ENCODE measurements at regions not wholly inside any gene's neighbourhood (a gene's known extent, or its start where the extent isn't known, plus 50 kb on each side); places are given as distances from the start of the nearest gene placed in this dataset.

DNA sequence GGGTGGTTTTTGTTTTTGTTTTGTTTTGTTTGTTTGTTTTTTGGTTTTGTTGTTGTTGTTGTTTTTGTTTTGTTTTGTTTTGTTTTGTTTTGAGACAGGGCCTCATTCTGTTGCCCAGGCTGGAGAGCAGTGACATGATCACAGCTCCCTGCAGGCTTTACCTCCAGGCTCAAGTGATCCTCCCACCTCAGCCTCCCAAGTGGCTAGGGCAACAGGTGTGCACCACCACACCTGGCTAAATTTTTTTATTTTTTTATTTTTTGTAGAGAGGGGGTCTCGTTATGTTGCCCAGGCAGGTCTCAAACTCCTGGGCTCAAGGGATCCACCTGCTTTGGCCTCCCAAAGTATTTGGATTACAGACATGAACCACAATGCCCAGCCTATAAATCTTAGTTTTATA is 115.9 kb upstream of the NFE2L3 start:
- Histone ChIP-seq H3K9ac (ENCODE audit: low read length) (no peak overlapping the region), H3K27me3 (ENCODE audit: control insufficient read depth, insufficient read depth, low read length) (peaks cover 2% of the 10 kb centered on the region), H3K4me1 (ENCODE audit: control insufficient read depth, insufficient read depth, low read length) (no peaks in the 10 kb centered on the region), H3K36me3 (ENCODE audit: control insufficient read depth, insufficient read depth, low read length) (no peaks in the 10 kb centered on the region), H3K27ac (ENCODE audit: low read depth, low read length) (no peak overlapping the region), H3K4me3 (ENCODE audit: low read length) (no peak overlapping the region)

DNA sequence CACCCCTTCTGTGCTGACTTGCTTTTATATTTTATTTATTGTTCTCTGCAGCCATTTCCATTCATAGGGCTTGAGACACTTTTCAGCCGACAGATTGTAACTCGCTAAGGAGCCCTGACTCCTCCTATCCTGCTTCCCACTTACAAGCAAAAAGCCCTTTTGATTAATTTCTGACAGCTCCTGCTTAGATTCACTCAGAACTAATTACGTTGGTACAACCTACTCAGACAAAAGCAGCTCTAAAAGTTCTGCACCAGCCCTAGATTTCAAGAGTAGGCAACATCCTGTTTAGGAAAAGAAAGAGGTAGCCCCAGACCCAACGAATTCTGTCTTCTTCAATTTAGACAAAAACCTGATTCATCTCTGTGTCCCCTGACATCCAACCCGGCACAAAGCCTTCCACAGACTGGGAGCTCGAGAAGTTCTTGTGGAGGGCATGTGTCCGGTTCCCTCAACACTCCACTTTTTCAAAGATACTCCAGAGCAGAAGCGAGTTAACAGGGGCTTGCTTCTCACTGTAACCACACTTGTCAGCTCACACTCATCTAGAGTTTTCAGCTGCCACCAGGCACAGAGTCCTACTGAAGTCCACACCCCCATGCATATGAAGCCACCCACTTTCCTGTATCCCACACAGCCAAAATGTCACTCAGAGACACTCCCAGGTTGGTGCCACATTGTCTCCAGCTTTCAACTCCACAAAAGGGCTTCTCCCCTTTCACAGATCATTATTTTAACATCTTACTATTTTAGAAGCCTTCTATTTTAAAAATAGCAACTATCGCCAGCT is 113.6 kb upstream of the NFE2L3 start:
- H3K9ac ChIP-seq (ENCODE audit: low read length): no peak overlapping the region

DNA sequence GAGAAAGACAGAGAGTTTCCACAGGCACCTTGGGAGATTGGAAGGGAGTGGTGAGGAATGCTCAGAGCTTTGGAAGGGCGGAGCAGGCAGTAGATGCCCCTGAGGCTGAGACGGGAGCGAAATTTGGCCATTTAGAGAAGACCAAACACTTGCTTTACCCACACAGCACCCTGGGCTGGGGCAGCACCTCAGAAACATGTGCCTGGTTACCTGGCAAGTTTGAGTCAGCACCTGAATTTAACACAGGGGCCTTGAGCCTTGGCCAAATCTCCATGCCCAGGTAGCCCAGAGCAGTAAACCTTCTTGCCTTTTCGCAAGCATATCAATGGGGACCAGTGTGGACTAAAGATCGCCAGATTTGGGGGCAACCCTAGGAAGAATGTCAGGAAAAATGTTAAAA is 111.9 kb upstream of the NFE2L3 start:
- Histone ChIP-seq H3K9ac (ENCODE audit: low read length) (no peak overlapping the region), H3K27ac (ENCODE audit: low read depth, low read length) (no peak overlapping the region), H3K27me3 (ENCODE audit: control insufficient read depth, insufficient read depth, low read length) (peaks cover 2% of the 10 kb centered on the region), H3K4me3 (ENCODE audit: low read length) (no peak overlapping the region), H3K36me3 (ENCODE audit: control insufficient read depth, insufficient read depth, low read length) (no peaks in the 10 kb centered on the region), H3K4me1 (ENCODE audit: control insufficient read depth, insufficient read depth, low read length) (no peaks in the 10 kb centered on the region)

More for the DNA sequence above, 113.6 kb upstream of the NFE2L3 start:
- Histone ChIP-seq H3K36me3 (ENCODE audit: control insufficient read depth, insufficient read depth, low read length) (no peaks in the 10 kb centered on the region), H3K4me1 (ENCODE audit: control insufficient read depth, insufficient read depth, low read length) (no peaks in the 10 kb centered on the region), H3K4me3 (ENCODE audit: low read length) (no peak overlapping the region), H3K27ac (ENCODE audit: low read depth, low read length) (no peak overlapping the region), H3K27me3 (ENCODE audit: control insufficient read depth, insufficient read depth, low read length) (peaks cover 2% of the 10 kb centered on the region)

DNA sequence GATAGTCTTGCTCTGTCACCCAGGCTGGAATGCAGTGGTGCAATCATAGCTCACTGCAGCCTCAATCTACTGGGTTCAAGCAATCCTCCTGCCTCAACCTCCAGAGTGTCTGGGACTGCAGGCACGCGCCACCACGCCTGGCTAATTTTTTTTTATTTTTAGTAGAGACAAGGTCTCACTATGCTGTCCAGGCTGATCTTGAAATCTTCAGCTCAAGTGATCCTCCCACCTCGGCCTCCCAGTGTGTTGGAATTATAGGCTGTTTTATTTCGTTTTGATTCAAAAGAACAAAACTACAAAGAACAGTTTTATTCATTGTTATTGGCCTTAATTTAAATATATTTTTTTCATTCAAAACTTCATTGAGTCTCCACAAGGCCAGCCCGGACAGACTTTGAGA is 109.8 kb upstream of the NFE2L3 start:
- H3K4me3 ChIP-seq (ENCODE audit: low read length): no peak overlapping the region
- no peak overlapping the region for H3K9ac ChIP-seq (ENCODE audit: low read length)
- H3K27me3 ChIP-seq (ENCODE audit: control insufficient read depth, insufficient read depth, low read length): peaks cover 2% of the 10 kb centered on the region
- H3K4me1 ChIP-seq (ENCODE audit: control insufficient read depth, insufficient read depth, low read length): no peaks in the 10 kb centered on the region
- H3K36me3 ChIP-seq (ENCODE audit: control insufficient read depth, insufficient read depth, low read length): no peaks in the 10 kb centered on the region
- H3K27ac ChIP-seq (ENCODE audit: low read depth, low read length): no peak overlapping the region

DNA sequence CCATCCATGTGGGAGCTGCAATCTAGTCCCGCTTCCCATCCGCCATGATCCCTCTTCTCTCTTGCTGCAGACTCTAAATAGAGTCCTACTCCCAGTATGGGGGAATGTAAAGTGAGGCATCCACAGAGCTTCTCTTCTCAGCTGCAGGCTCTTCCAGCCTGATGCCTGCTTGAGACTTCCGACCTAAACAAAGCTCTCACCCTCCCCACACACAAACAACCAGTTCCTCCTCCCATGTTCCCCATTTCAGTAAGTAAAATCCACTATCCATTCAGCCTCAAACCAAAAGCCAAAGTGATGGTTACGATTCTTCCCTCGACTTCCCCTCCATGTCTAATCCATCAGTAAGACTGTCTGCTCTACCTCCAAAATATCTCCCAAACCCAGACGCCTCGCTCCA is 108.2 kb upstream of the NFE2L3 start:
- H3K27me3 ChIP-seq (ENCODE audit: control insufficient read depth, insufficient read depth, low read length): peaks cover 2% of the 10 kb centered on the region
- H3K4me3 ChIP-seq (ENCODE audit: low read length): no peak overlapping the region
- no peak overlapping the region for H3K27ac ChIP-seq (ENCODE audit: low read depth, low read length)
- H3K9ac ChIP-seq (ENCODE audit: low read length): no peak overlapping the region
- no peaks in the 10 kb centered on the region for H3K36me3 ChIP-seq (ENCODE audit: control insufficient read depth, insufficient read depth, low read length)
- H3K4me1 ChIP-seq (ENCODE audit: control insufficient read depth, insufficient read depth, low read length): no peaks in the 10 kb centered on the region

DNA sequence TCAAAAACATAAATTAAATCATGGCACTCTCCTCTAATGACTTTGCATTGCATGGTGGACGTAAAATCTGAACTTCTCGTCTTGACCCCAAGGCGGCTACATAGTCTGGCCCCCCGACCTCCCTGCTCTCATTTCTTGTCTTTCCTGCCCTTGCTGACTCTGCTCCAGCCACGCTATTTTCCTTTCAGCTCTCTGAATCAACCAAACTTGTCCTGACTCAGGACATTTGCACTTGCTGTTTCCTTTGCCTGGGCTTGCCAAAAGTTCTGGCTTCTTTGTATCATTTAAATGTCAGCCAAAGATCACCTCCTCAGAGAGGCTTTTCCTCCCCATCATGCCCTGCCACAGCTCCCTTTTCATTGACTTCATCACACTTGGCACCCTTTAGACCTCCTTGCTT is 107.7 kb upstream of the NFE2L3 start:
- Histone ChIP-seq H3K4me3 (ENCODE audit: low read length) (no peak overlapping the region), H3K36me3 (ENCODE audit: control insufficient read depth, insufficient read depth, low read length) (no peaks in the 10 kb centered on the region), H3K4me1 (ENCODE audit: control insufficient read depth, insufficient read depth, low read length) (no peaks in the 10 kb centered on the region), H3K27ac (ENCODE audit: low read depth, low read length) (no peak overlapping the region), H3K9ac (ENCODE audit: low read length) (no peak overlapping the region), H3K27me3 (ENCODE audit: control insufficient read depth, insufficient read depth, low read length) (peaks cover 2% of the 10 kb centered on the region)

DNA sequence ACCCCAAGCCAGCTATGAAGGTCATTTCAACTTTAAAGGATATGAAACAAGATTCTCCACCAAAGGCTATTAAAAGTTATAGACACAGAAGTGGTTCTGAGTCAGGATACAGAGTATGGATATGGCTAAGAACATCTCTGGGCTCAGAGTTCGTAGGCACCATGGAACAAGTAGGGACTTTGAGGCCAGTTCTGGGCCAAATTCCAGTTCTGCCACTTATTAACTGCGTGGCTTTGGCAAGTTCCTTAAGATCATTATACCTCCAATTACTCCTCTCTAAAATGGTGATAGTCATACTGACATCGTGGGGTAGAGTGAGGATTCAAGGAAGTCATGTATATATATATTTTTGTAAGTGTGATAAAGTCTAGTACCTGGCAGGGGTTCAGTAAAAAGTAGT is 105.8 kb upstream of the NFE2L3 start:
- Histone ChIP-seq H3K9ac (ENCODE audit: low read length) (no peak overlapping the region), H3K4me3 (ENCODE audit: low read length) (no peak overlapping the region)

DNA sequence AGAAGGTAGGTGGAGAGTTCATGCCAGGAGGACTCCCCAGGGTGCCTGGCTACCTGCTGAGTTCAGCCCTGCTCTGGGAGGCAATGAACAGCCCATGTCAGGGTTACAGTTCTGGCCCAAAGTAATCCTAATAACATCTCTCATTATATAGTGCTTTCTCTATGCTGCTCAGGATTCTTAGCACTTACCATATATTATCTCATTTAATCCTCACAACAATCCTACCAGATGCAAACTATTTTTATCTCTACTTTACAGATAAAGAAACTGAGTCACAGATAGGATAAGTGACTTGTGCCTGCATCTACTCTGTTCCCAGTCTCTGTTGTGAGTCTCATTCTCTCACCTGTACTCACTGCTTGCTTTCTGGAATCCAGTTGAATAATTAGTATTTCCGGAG is 105.1 kb upstream of the NFE2L3 start:
- Histone ChIP-seq H3K4me1 (ENCODE audit: control insufficient read depth, insufficient read depth, low read length) (no peaks in the 10 kb centered on the region), H3K9ac (ENCODE audit: low read length) (no peak overlapping the region), H3K4me3 (ENCODE audit: low read length) (no peak overlapping the region), H3K27me3 (ENCODE audit: control insufficient read depth, insufficient read depth, low read length) (no peaks in the 10 kb centered on the region), H3K27ac (ENCODE audit: low read depth, low read length) (no peak overlapping the region), H3K36me3 (ENCODE audit: control insufficient read depth, insufficient read depth, low read length) (no peaks in the 10 kb centered on the region)

More for the DNA sequence above, 105.8 kb upstream of the NFE2L3 start:
- no peak overlapping the region for H3K27ac ChIP-seq (ENCODE audit: low read depth, low read length)
- H3K4me1 ChIP-seq (ENCODE audit: control insufficient read depth, insufficient read depth, low read length): no peaks in the 10 kb centered on the region
- no peaks in the 10 kb centered on the region for H3K36me3 ChIP-seq (ENCODE audit: control insufficient read depth, insufficient read depth, low read length)
- no peaks in the 10 kb centered on the region for H3K27me3 ChIP-seq (ENCODE audit: control insufficient read depth, insufficient read depth, low read length)

DNA sequence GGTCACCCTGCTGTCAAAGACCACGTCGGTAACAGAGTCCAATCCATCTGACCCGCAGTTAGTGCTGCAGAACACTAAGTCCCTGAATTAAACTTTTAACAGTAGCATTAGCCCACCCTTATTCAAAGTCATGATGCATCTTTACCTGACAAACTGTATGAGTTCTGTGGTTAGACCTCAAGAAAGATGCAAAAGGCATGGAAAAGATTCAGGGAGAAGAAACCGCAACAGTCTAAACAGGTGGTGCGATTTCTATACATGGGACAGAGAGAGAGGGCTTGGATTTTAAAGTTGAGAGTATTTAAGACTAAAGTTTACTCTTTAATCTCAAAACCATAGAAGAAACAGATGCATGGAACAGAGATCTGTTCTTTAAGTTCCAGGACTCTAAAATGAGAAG is 103.3 kb upstream of the NFE2L3 start:
- Histone ChIP-seq H3K9ac (ENCODE audit: low read length) (no peak overlapping the region), H3K4me1 (ENCODE audit: control insufficient read depth, insufficient read depth, low read length) (no peaks in the 10 kb centered on the region), H3K27me3 (ENCODE audit: control insufficient read depth, insufficient read depth, low read length) (no peaks in the 10 kb centered on the region), H3K36me3 (ENCODE audit: control insufficient read depth, insufficient read depth, low read length) (no peaks in the 10 kb centered on the region), H3K4me3 (ENCODE audit: low read length) (no peak overlapping the region), H3K27ac (ENCODE audit: low read depth, low read length) (no peak overlapping the region)

DNA sequence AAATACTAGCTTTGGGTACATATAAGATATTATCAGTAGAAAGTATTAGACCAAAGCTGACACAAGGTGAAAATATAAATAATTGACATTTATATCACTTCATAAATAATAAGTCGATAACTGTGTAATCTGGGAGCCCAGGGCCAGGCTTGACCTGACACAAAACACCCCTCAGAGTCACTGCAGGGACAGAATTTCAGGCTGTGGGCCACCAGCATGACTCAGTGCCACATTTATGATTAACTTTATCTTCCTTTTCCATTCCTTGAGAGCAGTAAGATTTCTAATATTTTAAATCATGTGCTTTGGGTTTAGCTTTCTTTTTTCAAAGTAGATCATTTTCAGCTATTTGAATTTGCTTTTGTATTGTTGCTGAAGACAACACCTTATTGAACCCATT is 102.9 kb upstream of the NFE2L3 start:
- no peak overlapping the region for H3K4me3 ChIP-seq (ENCODE audit: low read length)
- no peak overlapping the region for H3K9ac ChIP-seq (ENCODE audit: low read length)
- H3K27me3 ChIP-seq (ENCODE audit: control insufficient read depth, insufficient read depth, low read length): no peaks in the 10 kb centered on the region
- no peaks in the 10 kb centered on the region for H3K4me1 ChIP-seq (ENCODE audit: control insufficient read depth, insufficient read depth, low read length)
- H3K36me3 ChIP-seq (ENCODE audit: control insufficient read depth, insufficient read depth, low read length): no peaks in the 10 kb centered on the region
- H3K27ac ChIP-seq (ENCODE audit: low read depth, low read length): no peak overlapping the region

DNA sequence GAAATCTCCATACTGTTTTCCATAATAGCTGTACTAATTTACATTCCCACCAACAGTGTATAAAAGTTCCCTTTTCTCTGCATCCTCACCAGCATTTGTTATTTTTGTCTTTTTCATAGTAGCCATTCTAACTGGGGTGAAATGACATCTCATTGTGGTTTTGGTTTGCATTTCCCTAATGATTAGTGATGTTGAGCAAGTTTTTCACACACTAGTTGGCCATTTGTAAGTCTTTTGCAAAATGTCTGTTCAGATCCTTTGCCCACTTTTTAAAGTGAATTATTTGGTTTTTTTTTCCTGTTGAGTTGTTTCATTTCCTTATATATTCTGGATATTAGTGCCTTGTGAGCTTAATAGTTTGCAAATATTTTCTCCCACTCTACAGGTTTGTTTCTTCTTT is 101.0 kb upstream of the NFE2L3 start:
- no peak overlapping the region for H3K9ac ChIP-seq (ENCODE audit: low read length)
- no peaks in the 10 kb centered on the region for H3K36me3 ChIP-seq (ENCODE audit: control insufficient read depth, insufficient read depth, low read length)
- no peaks in the 10 kb centered on the region for H3K4me1 ChIP-seq (ENCODE audit: control insufficient read depth, insufficient read depth, low read length)

DNA sequence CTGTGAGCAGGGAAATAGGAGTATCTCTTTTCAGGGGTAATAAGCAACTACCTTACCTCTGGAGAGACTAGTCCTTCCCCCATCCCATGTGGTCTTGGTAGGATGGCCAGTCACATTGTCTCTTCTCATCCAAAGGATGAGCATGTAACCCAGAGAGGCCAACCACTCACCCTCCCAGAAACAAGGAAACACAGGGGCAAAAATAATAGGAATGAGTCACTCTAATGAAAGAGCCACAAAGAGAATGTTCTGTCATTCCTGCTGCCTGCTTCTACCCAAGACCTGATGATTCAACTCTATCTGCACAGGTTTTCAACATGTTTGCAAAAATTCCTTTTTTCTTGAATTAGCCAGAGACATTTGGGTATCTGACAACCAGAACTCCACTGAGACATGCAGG is 99.3 kb upstream of the NFE2L3 start:
- H3K9ac ChIP-seq (ENCODE audit: low read length): no peak overlapping the region
- no peaks in the 10 kb centered on the region for H3K4me1 ChIP-seq (ENCODE audit: control insufficient read depth, insufficient read depth, low read length)
- no peak overlapping the region for H3K4me3 ChIP-seq (ENCODE audit: low read length)
- no peaks in the 10 kb centered on the region for H3K36me3 ChIP-seq (ENCODE audit: control insufficient read depth, insufficient read depth, low read length)
- no peaks in the 10 kb centered on the region for H3K27me3 ChIP-seq (ENCODE audit: control insufficient read depth, insufficient read depth, low read length)
- H3K27ac ChIP-seq (ENCODE audit: low read depth, low read length): no peak overlapping the region

More for the DNA sequence above, 101.0 kb upstream of the NFE2L3 start:
- Histone ChIP-seq H3K27me3 (ENCODE audit: control insufficient read depth, insufficient read depth, low read length) (no peaks in the 10 kb centered on the region), H3K4me3 (ENCODE audit: low read length) (no peak overlapping the region), H3K27ac (ENCODE audit: low read depth, low read length) (no peak overlapping the region)

DNA sequence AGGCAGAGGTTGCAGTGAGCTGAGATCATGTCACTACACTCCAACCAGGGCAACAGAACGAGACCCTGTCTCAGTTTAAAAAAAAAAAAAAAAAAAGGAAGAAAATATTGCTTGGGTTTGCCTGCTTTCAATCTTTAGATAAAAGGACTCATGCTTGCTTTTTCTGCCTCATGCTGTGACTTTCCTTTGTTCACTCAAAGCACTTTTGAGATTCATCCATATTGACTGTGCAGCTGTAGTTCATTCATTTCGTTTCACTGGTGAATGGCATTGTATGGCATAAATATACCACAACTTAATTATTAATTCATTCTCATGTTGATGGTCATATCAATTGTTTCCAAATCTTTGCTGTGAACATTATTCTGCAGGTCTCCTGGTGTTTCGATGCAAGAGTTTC is 97.6 kb upstream of the NFE2L3 start:
- Histone ChIP-seq H3K4me1 (ENCODE audit: control insufficient read depth, insufficient read depth, low read length) (no peaks in the 10 kb centered on the region), H3K4me3 (ENCODE audit: low read length) (no peak overlapping the region), H3K27me3 (ENCODE audit: control insufficient read depth, insufficient read depth, low read length) (no peaks in the 10 kb centered on the region), H3K9ac (ENCODE audit: low read length) (no peak overlapping the region), H3K36me3 (ENCODE audit: control insufficient read depth, insufficient read depth, low read length) (no peaks in the 10 kb centered on the region), H3K27ac (ENCODE audit: low read depth, low read length) (no peak overlapping the region)

All from rectal smooth muscle tissue (tissue), 1 donor.